C1 segment of cervical spinal cord (tissue), 14 donors: ENCODE measurements at regions not wholly inside any gene's neighbourhood (a gene's known extent, or its start where the extent isn't known, plus 50 kb on each side); places are given as distances from the start of the nearest gene placed in this dataset.
"Not testable (repeated sequence)": the region's sequence is repeated elsewhere in the genome, so short reads cannot be mapped to it uniquely, and the experiment has no call there.

ENCODE experiments used
- DNase-seq, 14 donors: peaks; one replicate each; lab custom pipeline; 2025; lab: John Stamatoyannopoulos, UW

GRCh38 chr15:28789401-28790114 is 58.9 kb downstream of the GOLGA6L7 start:
- peak in 8 of 14 donors; percentile 1 to 46 (median 12) for DNase-seq

GRCh38 chr15:28788649-28789400 is 59.6 kb downstream of the GOLGA6L7 start:
- not testable (repeated sequence) for DNase-seq

GRCh38 chr15:28788176-28788575 is 60.3 kb downstream of the GOLGA6L7 start:
- not testable (repeated sequence) for DNase-seq

- DNase-seq = no peak
Measured at GRCh38 chr15:28786521-28786920, 61.9 kb downstream of the GOLGA6L7 start.

GRCh38 chr15:28784347-28785163 is 63.9 kb downstream of the GOLGA6L7 start:
- DNase-seq = not testable (repeated sequence)

GRCh38 chr15:28783873-28784272 is 64.6 kb downstream of the GOLGA6L7 start:
- no peak for DNase-seq

GRCh38 chr15:28783466-28783865 is 65.0 kb downstream of the GOLGA6L7 start:
- no peak for DNase-seq

- DNase-seq = not testable (repeated sequence)
Measured at GRCh38 chr15:28778397-28778796, 66.2 kb upstream of the GOLGA8M start.

- not testable (repeated sequence) for DNase-seq
Measured at GRCh38 chr15:28772857-28773256, 60.6 kb upstream of the GOLGA8M start.
